GM19397 (cell line): ENCODE measurements at regions not wholly inside any gene's neighbourhood (a gene's known extent, or its start where the extent isn't known, plus 50 kb on each side); places are given as distances from the start of the nearest gene placed in this dataset.
"Not testable (repeated sequence)": the region's sequence is repeated elsewhere in the genome, so short reads cannot be mapped to it uniquely, and the experiment has no call there.

ENCODE experiments used
- ATAC-seq: cut with Tn5 transposase; IDR thresholded peaks from one replicate; pipeline ENCODE4 v1.9.1; 2021; ENCODE audit warnings: mild to moderate bottlenecking, moderate library complexity; ENCODE audit not compliant: unreplicated experiment

DNA sequence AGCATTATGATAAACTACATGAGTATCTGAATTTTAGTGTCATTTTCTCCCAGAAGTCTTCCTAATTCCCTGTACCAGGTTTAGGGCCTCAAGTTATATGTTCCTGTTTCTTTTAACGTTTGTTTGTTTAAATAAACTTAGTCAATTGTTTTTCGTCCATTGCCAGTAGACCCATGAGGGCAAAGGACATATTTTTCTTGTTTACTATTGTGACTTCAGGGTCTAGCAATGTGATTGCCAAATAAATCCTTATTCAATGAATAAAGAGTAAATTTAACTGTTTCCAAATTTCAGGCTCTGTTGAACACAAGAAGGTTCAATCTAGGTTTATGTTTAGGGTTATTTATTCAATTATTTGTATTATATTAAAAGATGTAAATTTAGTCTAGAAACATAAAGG lies 391.6 kb upstream of the MGAT4C start:
- ATAC-seq: no peak

DNA sequence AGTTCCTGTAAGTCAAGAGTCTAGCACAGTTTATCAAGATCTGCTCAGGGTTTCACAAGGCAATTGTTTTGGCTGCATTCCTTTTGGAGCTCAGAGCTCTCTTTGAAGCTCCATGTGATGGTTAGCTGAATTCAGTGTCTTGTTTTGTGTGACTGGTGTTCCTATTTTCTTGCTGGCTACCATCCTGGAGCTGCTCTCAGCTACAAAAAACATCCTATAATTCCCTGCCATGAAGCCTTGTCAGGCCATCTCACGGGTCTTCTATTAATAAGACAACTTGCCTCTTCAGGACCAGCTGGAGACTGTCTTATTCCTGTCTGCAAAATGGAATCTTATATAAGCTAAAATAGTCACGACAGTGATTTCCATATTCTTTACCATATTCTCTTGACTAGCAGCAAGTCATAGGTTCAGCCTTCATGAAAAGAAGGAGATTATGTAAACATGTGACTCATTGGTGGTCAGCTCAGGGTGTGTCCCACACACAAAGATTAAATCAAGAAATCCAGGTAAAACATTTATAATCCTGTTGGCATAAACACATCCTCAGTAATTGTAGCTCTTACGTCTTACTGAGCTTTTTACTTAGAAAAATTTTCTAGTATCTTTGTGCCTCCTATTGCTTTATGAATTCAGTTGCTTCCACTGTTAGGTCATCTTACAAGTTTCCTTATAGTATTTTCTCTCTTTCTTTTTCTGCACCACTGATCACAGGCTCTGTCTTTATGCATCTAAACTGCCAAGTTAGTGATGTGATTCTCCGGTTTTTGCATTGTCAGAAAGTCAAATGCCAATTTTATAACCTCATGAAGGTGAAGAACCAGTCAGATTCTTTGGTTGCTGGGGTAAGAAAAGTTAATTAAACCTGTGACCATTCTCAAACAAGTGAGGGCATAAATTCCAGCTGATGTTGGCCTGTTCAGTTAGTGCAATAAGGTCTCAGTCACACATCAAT lies 378.5 kb upstream of the MGAT4C start:
- no peak for ATAC-seq

DNA sequence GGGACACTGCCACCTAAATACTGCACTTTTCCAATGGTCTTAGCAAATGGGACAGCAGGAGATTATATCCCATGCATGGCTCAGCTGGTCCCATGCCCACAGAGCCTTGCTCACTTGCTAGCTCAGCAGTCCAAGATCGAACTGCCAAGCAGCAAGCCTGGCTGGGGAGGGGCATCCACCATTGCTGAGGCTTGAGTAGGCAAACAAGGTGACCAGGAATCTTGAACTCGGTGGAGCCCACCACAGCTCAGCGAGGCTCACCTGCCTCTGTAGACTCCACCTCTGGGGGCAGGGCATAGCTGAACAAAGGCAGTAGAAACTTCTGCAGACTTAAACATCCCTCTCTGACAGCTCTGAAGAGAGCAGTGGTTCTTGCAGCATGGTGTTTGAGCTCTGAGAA lies 370.8 kb upstream of the MGAT4C start:
- no peak for ATAC-seq

DNA sequence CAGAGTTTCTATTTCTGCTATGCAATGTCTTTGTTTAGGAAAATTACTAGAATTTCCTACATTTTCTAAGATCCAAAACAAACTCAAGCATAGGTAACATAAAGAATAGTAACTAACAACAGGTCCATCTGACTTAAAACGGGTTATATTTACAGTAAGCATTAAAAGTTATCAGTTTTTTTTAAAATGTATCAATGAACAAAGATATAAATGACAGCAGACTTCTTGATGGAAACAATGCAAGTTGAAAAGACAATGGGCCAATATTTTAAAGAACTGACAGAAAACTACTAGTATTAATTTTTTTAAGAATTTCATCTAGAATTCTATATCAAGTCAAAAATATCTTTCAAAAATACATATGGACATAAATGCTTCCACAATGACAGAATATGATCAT lies 367.1 kb upstream of the MGAT4C start:
- ATAC-seq: no peak

DNA sequence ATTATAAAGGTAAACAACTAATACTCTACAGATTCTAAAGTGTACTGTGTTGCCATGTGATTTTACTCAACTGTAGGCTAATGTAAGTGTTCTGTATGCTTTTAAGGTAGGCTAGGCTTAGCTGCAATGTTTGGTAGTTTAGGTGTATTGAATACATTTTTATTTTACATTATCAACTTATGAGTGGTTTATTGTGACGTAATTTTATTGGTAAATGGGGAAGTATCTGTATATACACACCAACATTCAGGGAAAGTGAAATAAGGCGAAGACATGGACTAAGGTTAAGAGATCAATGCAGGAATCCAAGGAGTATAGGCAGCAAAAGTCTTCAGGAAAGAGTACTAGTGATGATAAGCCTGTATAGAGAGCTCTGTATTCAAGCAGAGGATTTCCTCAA lies 365.8 kb upstream of the MGAT4C start:
- no peak for ATAC-seq

DNA sequence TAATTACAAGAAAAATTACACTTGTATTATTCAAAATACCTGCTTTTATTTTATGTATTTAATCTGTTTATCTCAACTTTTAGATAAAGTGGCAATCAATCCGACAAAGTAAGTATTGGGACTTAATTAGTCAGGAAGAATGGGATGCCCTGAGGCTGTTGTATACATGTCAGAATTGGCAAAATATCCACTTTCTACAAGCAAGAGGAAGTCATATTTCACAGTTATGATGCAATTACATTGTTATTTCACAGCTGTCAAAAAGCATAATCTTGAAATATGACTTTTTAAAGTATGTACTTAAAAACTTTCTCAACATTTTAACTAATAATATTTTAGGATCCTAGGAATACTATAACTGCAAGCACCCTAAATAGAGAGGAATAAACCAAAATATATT lies 357.1 kb upstream of the MGAT4C start:
- ATAC-seq: no peak

DNA sequence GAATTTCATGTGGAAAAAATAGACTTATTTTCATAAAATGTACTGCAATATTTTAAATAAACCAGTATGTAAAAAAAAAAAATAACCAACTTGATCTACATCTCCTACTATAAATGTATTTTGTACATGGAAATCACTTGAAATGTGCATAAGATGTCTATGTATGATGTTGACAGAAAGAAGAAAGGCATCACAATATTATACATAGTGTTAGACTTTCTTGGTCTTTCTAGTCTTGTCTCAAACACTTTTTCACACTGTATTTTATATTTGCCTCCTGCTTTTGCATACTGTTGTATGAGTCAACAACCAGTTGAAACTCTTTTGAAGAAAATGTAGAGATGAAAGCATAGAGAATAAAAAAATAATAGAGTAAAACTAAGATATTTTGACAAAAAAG lies 352.4 kb upstream of the MGAT4C start:
- no peak for ATAC-seq

DNA sequence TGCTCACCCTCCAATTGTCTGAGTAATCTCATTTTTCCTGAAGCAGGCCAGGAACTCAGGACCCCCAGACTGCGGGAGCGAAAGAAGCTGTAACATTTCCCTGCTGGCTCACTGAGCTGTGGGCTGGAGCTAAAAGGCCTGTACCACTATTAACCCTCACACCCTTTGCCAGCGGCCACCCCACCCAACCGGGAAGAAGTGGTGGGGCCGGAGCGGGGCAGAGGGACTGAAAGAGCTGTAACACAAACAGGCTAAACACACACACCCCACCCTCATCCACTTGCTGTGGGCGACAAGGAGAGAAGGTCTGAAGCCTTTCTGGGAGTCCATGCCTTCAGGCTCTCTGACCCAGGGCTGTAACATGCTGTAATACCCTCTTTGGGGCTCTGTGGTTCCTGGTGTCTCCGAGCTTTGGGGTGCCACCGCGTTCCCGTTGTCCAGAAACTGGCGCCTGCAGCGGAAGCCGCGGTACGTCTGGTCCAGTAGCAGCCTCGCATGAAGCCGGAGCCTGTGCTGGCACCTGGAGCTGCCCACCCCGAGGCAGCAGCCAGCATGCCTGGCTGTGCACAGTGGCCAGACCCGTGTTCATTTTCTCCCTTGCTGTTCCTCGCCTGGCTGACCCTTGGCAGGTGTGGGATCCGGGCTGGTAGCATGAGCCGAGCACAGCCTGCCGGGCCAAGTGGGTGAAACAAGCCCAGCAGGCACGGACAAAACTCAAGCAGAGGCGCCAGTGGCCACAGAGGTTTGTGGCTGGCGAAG lies 345.5 kb upstream of the MGAT4C start:
- ATAC-seq: no peak

DNA sequence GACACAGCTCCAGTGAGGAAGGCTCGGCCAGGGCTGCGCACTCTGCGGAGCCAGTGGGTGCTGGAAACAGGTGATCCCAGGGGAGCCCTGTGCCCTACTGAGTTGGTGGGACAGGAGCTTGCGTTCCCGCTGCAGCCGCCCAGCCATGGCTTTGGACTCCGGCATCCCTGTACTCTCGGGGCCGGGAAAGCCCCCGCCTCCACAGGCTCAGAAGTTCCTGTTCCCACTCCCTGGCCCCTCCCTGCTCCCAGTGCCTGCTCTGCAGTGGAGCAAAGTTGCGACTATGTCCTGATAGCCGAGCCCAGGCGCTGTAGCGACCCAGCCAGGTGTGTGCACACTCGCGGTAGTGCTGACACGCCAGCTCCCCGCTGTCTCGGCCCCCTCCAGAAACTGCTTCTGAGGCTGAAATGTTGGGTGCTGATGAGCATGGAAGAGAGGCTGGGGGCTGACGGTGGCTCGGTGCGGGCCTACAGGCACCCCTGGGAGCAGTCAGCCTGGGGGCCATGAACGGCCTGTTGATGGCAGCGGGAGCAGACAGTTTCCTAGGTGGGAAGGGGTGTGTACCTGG lies 344.6 kb upstream of the MGAT4C start:
- no peak for ATAC-seq

DNA sequence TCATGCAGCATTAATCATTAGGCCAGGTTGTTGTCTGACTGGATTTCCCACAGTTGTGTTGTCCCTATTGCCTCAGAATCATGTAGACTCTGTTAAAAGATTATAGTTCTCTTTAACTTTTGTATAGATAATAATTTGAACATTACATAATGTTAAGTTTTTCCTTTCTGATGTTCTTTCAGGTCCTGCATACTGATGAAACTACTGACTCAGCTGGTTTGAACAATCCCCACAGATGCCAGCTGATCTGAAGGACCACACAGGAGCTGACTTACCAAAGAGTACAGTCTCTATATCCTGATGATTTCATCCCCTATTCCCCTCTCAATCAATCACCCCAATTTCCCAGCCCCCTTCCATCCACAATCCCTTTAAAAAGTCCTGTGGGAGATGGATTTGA lies 341.2 kb upstream of the MGAT4C start:
- ATAC-seq: no peak

DNA sequence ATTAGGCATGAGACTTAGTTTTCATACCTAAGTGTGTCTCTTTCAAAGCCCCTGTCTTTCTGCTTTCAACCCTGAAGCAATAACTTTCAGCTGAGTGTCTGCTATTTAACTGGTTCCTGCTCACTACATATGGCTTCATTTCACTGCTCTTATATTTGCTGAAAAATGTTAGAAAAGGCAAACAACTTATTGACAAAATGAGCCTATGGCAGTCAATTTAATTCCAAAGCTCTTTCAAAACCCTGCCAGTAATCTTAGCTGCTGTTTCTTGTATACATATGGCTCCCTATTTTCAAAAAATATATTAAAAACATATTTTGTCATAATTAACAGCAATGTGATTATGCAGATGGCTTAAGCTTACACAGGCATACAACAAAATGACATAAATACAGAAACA lies 334.1 kb upstream of the MGAT4C start:
- no peak for ATAC-seq

DNA sequence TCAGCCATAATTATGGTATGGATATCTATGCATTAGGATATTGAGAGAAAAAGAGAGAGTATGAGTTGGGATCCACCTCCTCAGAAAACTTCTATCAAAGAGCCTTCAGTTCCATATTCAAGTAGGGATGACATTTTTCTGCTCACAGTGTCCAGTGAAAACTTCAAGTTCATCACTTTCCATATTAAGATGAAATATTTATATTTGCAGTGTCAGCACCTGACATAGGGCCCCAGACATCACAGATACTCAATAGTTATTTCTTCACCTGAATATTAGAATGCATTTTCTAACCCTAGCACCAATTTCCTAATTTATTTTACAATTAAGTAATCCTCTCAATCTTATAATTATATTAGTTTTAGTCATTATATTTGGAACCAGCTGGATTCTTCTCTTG lies 318.0 kb upstream of the MGAT4C start:
- ATAC-seq: no peak

DNA sequence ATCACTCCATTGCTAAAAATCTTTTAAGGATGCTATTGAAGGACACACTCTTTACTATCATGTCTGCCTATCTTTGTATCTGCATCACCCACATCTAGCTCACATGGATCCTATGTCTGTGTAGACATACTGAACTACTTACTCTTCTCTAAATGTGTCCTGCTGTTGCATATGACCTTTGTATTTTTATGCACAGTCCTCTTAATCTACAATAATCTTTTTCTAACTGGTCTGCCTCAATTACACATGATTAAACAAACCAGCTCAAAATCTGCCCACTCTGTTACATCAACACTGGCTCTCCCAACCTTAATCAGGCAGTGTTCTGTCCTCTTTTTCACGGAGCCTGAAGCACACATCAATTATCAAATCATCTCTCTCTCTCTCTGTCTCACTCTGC lies 316.3 kb upstream of the MGAT4C start:
- no peak for ATAC-seq

DNA sequence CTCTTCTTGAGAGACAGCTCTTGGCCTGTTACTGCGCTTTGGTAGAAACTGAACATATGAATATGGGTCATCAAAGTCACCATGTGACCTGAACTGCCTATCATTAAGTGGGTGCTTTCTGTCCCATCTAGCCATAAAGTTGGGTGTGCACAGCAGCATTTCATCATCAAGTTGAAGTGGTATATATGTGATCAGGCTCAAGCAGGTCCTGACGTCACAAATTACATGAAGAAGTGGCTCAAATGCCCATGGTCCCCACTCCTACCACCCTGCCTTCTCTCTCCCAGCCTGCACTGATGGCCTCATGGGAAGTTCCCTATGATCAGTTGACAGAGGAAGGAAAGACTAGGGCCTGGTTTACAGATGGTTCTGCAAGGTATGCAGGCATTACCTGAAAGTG lies 308.8 kb upstream of the MGAT4C start:
- no peak for ATAC-seq

DNA sequence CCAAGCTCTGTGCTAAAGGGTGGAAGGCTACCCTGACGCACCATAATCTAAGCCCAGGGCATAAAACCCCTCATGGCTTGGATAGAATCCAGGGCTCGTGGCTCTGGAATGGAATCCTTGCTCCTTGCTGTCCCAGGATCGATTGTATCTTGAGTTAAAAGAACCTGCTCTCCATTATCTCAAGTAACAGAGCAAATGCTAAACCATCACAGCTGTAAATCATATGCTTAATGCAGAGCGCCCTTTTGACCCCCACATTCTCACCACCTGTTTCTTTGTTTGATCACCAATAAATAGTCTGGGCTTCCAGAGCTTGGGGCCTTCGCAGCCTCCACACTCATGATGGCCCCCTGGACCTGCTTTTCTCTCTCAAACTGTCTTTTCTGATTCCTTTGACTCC lies 299.3 kb upstream of the MGAT4C start:
- ATAC-seq: not testable (repeated sequence)

DNA sequence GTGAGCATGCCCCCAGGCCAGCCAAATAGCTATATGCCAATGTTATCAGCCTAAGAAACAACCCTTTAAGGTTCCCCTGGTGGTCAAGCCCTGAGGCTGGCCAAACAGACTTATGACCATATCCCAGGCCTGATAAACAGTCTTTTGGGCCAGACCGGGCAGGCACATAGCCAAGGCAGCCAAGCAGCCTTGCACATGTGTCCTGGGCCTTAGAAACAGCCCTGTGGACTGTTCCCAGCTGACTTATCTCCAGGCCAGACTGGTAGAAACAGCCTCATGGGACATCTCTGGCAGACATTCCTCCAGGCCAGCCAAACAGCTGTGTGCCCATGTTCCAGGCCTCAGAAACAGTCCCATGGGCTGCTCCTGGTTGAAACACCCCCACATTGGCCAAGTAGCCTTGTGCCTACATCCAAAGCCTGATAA lies 295.0 kb upstream of the MGAT4C start:
- ATAC-seq: no peak

DNA sequence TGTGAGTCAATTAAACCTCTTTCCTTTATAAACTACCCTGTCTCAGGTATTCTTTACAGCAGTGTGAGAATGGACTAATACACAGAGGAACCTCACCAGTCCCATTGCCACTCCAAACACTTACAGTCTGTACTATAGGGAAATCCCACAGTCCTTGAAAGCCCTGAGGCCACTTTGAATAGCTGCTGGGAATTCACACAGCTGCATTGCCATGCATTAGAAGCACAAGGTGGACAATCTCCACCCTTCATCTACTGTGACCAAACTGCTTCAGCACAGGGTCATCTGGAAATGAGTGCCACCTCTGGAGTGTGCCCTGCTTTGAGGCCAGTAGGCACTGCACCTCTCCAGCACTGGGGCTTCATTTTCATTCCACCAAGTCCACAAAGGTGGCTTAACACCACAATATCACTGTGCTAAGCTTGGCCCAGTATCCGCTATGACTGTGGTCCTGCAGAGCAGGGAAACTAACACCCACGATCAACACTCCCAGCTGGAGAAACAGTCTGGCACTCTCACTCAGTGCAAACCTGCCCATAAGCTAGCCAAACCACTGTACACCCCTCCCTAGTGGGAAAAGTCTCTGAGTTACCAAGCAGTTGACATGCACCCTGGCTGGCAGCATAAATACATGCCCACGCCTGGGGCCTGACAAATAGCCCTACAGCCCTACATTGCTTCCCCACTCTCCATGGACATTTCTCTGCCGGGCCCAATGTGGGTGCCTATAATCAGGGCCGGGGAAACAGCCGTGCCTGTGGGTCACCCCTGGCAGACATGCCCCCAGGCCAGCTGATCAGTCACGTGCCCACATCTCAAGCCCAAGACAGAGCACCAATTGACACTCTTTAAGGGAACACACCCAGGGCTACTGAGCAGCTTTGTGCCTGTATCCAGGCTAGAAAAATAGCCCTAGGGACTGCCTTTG lies 294.3 kb upstream of the MGAT4C start:
- ATAC-seq: no peak

DNA sequence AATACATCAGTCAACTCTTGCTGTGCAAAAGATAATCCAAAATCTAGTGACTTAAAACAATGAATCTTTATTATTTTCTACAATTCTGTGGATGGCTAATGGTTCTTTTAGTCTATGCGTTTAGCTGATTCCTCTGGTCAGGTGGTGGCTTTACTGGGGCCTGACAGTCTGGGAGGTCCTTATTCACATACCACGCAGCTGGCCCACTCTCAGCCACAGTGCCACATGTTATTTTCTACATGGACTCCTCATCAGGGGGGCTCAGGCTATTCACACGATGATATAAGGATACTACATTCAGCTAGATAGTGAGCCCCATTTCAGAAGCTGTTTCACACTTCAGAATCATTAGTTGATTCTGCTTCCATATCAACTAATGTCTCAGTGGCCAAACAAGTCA lies 287.5 kb upstream of the MGAT4C start:
- ATAC-seq: no peak

DNA sequence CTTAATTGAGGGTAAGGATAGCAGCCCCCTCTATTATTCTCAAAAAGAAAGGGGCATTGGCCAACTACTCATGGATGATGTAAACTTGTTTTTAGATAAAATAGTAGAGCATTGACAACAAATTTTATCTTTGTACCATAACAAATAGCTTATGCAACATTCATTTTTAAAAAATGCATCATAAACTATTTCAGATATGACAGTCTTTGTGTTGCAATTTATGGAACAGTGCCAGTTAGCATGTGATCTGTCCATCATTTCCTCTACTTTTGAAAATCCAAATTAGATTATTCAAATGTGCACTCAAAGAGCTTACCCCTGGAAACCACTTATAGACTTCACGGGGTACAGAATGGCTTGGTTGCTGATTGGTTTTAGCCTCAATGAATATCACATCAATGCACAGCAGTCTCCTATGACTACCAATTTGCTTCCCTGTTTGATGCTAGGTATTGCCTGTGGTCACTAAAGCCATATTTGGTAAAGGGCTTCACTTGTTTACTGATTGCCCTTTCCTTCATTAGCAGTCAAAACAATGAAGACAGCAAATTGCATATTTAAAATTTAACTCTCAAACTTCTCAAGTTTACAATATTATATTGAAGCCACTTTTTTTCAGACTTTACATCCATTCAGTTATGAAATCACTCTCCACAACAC lies 274.9 kb upstream of the MGAT4C start:
- no peak for ATAC-seq

DNA sequence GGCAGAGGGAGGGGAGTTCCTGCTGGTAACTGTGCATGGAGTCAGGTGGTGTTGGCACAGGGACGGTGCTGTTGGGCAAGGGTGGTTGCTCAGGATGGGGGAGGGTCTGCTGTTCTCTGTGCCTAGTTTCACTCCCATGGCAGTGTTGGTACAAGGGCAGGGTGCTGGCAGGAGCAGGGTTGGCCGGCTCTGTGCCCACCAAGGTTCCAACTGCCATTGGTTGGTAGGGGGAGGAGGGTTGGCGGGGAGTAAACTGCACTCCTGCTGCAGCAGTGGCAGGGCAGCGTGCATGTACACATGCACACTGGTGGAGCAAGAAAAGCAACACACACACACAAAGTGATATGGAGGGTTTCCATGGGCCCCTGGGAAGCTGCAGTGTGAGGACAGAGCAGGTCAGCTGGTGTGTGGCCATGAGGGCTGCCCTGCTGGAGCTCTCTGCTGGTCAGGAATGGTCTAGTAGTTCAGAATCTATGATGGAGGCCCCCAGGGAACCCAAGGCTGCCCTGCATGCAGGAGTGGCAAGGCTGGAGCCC lies 269.9 kb upstream of the MGAT4C start:
- no peak for ATAC-seq
